GM12878 (cell line): ENCODE measurements at regions not wholly inside any gene's neighbourhood (a gene's known extent, or its start where the extent isn't known, plus 50 kb on each side); places are given as distances from the start of the nearest gene placed in this dataset.

Experiments used
- ATAC-seq: fragments of 200-7000 bp; cut with Tn5 transposase; 3 replicates; pipeline ENCODE4 v1.9.1; 2020; ENCODE audit warnings: mild to moderate bottlenecking, moderate library complexity
- BruUV-seq: library from RNA; stranded (reverse); fragments of 400-500 nt; replicated peaks from 2 replicates; lab custom pipeline; 2021; lab: Mats Ljungman, UMichigan
- CTCF ChIA-PET: fragments of 300-600 bp; sonication (Branson Sonifier 250); formaldehyde crosslinking; extraction: SDS; loops from one replicate; lab custom pipeline; 2021; ENCODE audit warnings: inconsistent platforms; lab: Yijun Ruan, JAX
- POLR2A ChIA-PET: fragments of 350-600 bp; formaldehyde crosslinking; extraction: SDS; loops from one replicate; lab custom pipeline; 2021; ENCODE audit warnings: inconsistent platforms; lab: Charles Lee
- RAD21 ChIA-PET: fragments of 300-600 bp; sonication (Branson Sonifier 250); formaldehyde crosslinking; loops from one replicate; lab custom pipeline; 2023; ENCODE audit warnings: antibody characterized with exemption; ENCODE audit not compliant: unreplicated experiment; lab: Charles Lee
- SMC1A ChIA-PET: fragments of 300-600 bp; sonication (Branson Sonifier 250); formaldehyde crosslinking; loops from one replicate; lab custom pipeline; 2023; ENCODE audit not compliant: unreplicated experiment, uncharacterized antibody; lab: Charles Lee
- DNase-seq: peaks from one replicate; pipeline ENCODE4 v3.0.0-alpha.2; 2011; ENCODE audit warnings: low read depth, low spot score
- FAIRE-seq: peaks from 3 replicates; lab custom pipeline; 2011; peaks lifted over from hg19 to GRCh38; lab: Jason Lieb, UNC
- H2AFZ ChIP-seq: 2 replicates; pipeline ENCODE4 v1.6.0; 2011; ENCODE audit warnings: low read depth, low read length, control low read depth; ENCODE audit not compliant: control insufficient read depth
- H3K27ac ChIP-seq: 2 replicates; pipeline ENCODE4 v1.5.1; 2011; ENCODE audit warnings: control low read depth; ENCODE audit not compliant: control insufficient read depth, insufficient read depth
- H3K27me3 ChIP-seq, 2 experiments: replicated peaks in 1 of 2; 2 replicates each; pipeline versions ENCODE4 v1.6.0 to v1.6.1; 2011; ENCODE audit warnings: low read length in 1 of 2; ENCODE audit not compliant: control insufficient read depth in 2 of 2, insufficient read depth in 2 of 2
- H3K36me3 ChIP-seq, 2 experiments: 2 replicates each; pipeline ENCODE4 v1.5.1; 2011; ENCODE audit warnings: low read length in 1 of 2; ENCODE audit not compliant: control insufficient read depth in 2 of 2, insufficient read depth in 2 of 2
- H3K4me1 ChIP-seq: 2 replicates; pipeline ENCODE4 v1.6.1; 2011; ENCODE audit warnings: mild to moderate bottlenecking, low read length, moderate library complexity, mixed read lengths; ENCODE audit not compliant: control insufficient read depth, insufficient read depth
- H3K4me2 ChIP-seq: 2 replicates; pipeline ENCODE4 v1.6.0; 2011; ENCODE audit warnings: control low read depth; ENCODE audit not compliant: control insufficient read depth, insufficient read depth
- H3K4me3 ChIP-seq: fragments of 200-600 bp; sonication (generic); 2 replicates; pipeline ENCODE4 v1.5.1; 2016
- H3K79me2 ChIP-seq: 2 replicates; pipeline ENCODE4 v1.6.0; 2011; ENCODE audit warnings: low read length; ENCODE audit not compliant: control insufficient read depth, insufficient read depth
- H3K9ac ChIP-seq: 2 replicates; pipeline ENCODE4 v1.8.0; 2011; ENCODE audit warnings: low read length, control low read depth, mixed read lengths; ENCODE audit not compliant: control insufficient read depth, insufficient read depth
- H3K9me3 ChIP-seq: replicated peaks from 3 replicates; pipeline ENCODE4 v1.5.1; 2011; ENCODE audit warnings: mild to moderate bottlenecking, low read length; ENCODE audit not compliant: control insufficient read depth, insufficient read depth
- H4K20me1 ChIP-seq: 2 replicates; pipeline ENCODE4 v1.6.0; 2011; ENCODE audit not compliant: control insufficient read depth, insufficient read depth
- BMI1 ChIP-seq: fragments of 450-650 bp; IDR thresholded peaks from 2 replicates; pipeline ENCODE4 v1.6.1; 2016; ENCODE audit warnings: mild to moderate bottlenecking, moderate library complexity, borderline replicate concordance
- BRCA1 ChIP-seq: IDR thresholded peaks from 2 replicates; pipeline ENCODE4 v1.6.1; 2011; ENCODE audit warnings: low read depth, low read length, improper control_type of control experiment
- CBFB ChIP-seq: IDR thresholded peaks from 2 replicates; pipeline ENCODE4 v1.6.1; 2016; ENCODE audit warnings: antibody characterized with exemption, low read depth
- CEBPB ChIP-seq, 2 experiments: fragments of 150-350 bp in 1 of 2; IDR thresholded peaks; 2 replicates each; pipeline ENCODE4 v1.6.1; 2012 to 2014; ENCODE audit warnings: low read depth in 2 of 2, low read length in 2 of 2, borderline replicate concordance in 1 of 2, inconsistent platforms in 1 of 2
- IKZF1 ChIP-seq: fragments of 450-650 bp; conservative IDR thresholded peaks from 2 replicates; pipeline ENCODE4 v1.6.1; 2017; ENCODE audit warnings: antibody characterized with exemption, mild to moderate bottlenecking
- JUND ChIP-seq: IDR thresholded peaks from 2 replicates; pipeline ENCODE4 v1.6.1; 2012; ENCODE audit warnings: low read depth, mild to moderate bottlenecking, low read length, improper control_type of control experiment, moderate library complexity
- NR2C2 ChIP-seq: IDR thresholded peaks from 2 replicates; pipeline ENCODE4 v1.6.1; 2011; ENCODE audit warnings: borderline replicate concordance, low read depth; ENCODE audit not compliant: control insufficient read depth, insufficient read length
- STAT1 ChIP-seq: fragments of 450-650 bp; conservative IDR thresholded peaks from 2 replicates; pipeline ENCODE4 v1.6.1; 2014; ENCODE audit warnings: antibody characterized with exemption, mild to moderate bottlenecking
- WGBS: methylation state at CpG from one replicate; pipeline ENCODE4 v1.1.6; 2016; ENCODE audit warnings: low lambda C conversion rate; ENCODE audit not compliant: insufficient replicate concordance, insufficient coverage; ENCODE audit errors: missing lambda C conversion rate; 5-methylcytosine and 5-hydroxymethylcytosine counted together
- in situ Hi-C: fragments of 300-500 bp; cut with MboI; formaldehyde crosslinking; loops from 9 replicates; pipeline ENCODE4 v1.14.3; 2018; ENCODE audit warnings: mixed read lengths
- intact Hi-C: fragments of 100-400 bp; cut with micrococcal nuclease; formaldehyde crosslinking; loops from one replicate; pipeline ENCODE4 v1.14.2; 2022; ENCODE audit not compliant: unreplicated experiment
- TF ChIP-seq, protein P1 (sequence below): fragments of 450-650 bp; IDR thresholded peaks from 2 replicates; pipeline ENCODE4 v1.6.1; 2017; ENCODE audit warnings: mild to moderate bottlenecking
- TF ChIP-seq, protein P2 (sequence below): fragments of 450-650 bp; formaldehyde crosslinking; IDR thresholded peaks from 2 replicates; pipeline ENCODE4 v1.4.0; 2020; ENCODE audit warnings: mild to moderate bottlenecking, moderate library complexity

DNA sequence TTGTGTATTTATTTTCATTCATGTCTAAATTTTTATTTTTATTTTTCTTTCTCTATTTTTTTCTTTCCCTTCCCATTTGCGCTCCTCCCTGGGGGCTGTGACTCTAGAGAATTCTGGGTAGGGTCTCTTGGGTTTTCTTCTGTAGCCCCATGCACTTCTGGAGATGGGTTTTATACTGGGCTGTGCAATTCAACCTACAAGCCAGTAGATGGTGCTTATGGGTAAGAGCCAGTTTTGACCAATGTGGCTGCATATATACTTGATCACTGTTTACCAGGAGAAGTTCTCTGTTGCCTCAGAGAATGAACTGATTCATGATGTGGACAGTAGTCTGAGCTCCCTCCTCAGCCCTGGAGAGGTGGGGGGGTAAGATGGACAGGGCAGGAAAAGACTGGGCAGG, 614.6 kb downstream of the PCDH19 start:
- FAIRE-seq (no peak), DNase-seq (no peak), ATAC-seq (no peak)
- TF ChIP-seq STAT1 (no peak), IKZF1 (no peak), CEBPB (IDR thresholded peaks at IDR 0.05; ENCODE audit: borderline replicate concordance in 1 of 2, low read depth in 2 of 2, low read length in 2 of 2) (no peak), CBFB (no peak), BMI1 (no peak), BRCA1 (no peak), JUND (no peak), NR2C2 (no peak)
- TF ChIP-seq, protein P1, sequence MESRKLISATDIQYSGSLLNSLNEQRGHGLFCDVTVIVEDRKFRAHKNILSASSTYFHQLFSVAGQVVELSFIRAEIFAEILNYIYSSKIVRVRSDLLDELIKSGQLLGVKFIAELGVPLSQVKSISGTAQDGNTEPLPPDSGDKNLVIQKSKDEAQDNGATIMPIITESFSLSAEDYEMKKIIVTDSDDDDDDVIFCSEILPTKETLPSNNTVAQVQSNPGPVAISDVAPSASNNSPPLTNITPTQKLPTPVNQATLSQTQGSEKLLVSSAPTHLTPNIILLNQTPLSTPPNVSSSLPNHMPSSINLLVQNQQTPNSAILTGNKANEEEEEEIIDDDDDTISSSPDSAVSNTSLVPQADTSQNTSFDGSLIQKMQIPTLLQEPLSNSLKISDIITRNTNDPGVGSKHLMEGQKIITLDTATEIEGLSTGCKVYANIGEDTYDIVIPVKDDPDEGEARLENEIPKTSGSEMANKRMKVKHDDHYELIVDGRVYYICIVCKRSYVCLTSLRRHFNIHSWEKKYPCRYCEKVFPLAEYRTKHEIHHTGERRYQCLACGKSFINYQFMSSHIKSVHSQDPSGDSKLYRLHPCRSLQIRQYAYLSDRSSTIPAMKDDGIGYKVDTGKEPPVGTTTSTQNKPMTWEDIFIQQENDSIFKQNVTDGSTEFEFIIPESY, result no peak
- TF ChIP-seq, protein P2, sequence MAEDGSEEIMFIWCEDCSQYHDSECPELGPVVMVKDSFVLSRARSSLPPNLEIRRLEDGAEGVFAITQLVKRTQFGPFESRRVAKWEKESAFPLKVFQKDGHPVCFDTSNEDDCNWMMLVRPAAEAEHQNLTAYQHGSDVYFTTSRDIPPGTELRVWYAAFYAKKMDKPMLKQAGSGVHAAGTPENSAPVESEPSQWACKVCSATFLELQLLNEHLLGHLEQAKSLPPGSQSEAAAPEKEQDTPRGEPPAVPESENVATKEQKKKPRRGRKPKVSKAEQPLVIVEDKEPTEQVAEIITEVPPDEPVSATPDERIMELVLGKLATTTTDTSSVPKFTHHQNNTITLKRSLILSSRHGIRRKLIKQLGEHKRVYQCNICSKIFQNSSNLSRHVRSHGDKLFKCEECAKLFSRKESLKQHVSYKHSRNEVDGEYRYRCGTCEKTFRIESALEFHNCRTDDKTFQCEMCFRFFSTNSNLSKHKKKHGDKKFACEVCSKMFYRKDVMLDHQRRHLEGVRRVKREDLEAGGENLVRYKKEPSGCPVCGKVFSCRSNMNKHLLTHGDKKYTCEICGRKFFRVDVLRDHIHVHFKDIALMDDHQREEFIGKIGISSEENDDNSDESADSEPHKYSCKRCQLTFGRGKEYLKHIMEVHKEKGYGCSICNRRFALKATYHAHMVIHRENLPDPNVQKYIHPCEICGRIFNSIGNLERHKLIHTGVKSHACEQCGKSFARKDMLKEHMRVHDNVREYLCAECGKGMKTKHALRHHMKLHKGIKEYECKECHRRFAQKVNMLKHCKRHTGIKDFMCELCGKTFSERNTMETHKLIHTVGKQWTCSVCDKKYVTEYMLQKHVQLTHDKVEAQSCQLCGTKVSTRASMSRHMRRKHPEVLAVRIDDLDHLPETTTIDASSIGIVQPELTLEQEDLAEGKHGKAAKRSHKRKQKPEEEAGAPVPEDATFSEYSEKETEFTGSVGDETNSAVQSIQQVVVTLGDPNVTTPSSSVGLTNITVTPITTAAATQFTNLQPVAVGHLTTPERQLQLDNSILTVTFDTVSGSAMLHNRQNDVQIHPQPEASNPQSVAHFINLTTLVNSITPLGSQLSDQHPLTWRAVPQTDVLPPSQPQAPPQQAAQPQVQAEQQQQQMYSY (CRISPR knock-in tag), result no peak
- in situ Hi-C loops, result no loop called here
- Histone ChIP-seq H3K9ac (no peak overlapping the region), H3K4me2 (no peak overlapping the region), H3K79me2 (no peaks in the 10 kb centered on the region), H3K4me3 (no peak overlapping the region), H3K27ac (no peak overlapping the region), H3K27me3 (no peaks in the 10 kb centered on the region), H2AFZ (no peak overlapping the region), H3K9me3 (no peaks in the 10 kb centered on the region; the same call in 2 of the 3 replicates), H3K36me3 (no peaks in the 10 kb centered on the region), H4K20me1 (no peaks in the 10 kb centered on the region), H3K4me1 (no peaks in the 10 kb centered on the region)
- intact Hi-C loops, result no loop called here
- ChIA-PET RAD21 (no interaction called here), SMC1A (no interaction called here), CTCF (interaction anchor here (1.3 kb wide), 1 partner anchor 618 kb away, joined by 4 read pairs; no protein-coding TSS in a partner anchor), POLR2A (no interaction called here)
- no TSS peak for BruUV-seq
- WGBS, result 0% methylated on average over 1 of the region's 1 CpG
